ENCODE measurements at regions not wholly inside any gene's neighbourhood (a gene's known extent, or its start where the extent isn't known, plus 50 kb on each side); places are given as distances from the start of the nearest gene placed in this dataset.
A peak's percentile ranks its signal among the peaks of the same experiment; 100 is the strongest.
"Not testable (repeated sequence)": the region's sequence is repeated elsewhere in the genome, so short reads cannot be mapped to it uniquely, and the experiment has no call there.

DNA sequence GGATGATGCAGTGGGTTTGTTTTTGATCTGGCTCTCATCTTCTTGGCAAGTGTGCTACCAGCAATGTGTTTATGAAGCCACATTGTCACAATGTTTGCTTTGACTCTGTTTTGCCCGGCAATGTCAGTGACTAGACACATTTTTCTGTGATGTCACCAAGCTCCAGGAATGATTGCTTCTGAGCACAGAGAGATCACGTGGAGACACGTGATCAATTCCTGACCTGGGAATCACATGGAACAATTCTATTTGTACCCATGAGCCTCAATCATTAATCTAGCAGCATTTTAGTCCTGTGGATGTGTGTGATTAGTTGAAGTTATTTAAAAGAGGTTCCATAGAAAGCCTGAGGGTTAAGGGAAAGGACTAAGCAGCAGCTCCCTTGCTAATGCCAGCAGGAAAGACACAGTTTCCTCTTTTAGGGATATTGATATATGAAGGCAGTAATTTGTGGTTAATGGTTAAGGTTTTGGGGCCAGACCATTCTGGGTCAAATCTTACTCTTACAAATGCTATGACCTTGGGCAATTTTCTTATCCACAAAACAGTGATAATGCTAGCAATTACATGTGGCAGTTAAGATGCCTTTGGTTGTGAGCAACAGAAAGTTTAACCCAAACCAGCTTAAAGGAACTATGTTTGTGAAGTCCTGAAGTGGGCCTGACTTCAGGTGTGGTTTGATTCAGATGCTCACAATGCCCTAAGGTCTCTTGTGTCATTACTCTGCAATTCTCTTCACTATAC, 59.0 kb downstream of the FASLG start:
- DNase-seq (ENCODE audit: low read depth), result no peak

DNA sequence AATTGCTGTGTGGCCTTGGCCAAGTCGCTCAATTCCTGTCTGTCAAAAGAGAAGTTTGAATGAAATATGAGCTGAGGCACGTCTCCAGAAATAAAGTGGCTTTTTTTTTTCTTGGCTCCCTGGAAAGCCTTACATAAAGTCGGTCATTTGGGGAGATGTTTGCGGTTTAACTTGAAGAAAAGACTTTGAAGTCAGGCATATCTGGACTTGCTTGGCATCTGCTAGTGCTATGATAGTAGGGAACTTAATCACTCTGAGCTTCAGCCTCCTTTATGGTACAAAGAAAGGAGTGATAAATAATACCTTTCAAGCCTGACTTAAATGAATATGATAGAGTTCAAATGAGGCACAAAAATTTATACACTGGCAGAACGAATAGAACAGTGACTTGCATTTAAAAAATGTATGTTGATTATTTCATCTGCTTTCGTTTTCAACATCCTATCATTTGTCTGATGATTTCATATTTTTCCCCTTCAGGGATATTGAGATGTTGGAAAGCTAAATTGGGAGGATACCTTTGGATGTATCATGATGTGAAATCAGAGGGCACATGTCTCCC, 60.2 kb downstream of the FASLG start:
- no peak for DNase-seq (ENCODE audit: low read depth)

- DNase-seq (ENCODE audit: low read depth), result peak; percentile 34
Observed at GRCh38 chr1:172719694-172720138, 60.8 kb downstream of the FASLG start.

DNA sequence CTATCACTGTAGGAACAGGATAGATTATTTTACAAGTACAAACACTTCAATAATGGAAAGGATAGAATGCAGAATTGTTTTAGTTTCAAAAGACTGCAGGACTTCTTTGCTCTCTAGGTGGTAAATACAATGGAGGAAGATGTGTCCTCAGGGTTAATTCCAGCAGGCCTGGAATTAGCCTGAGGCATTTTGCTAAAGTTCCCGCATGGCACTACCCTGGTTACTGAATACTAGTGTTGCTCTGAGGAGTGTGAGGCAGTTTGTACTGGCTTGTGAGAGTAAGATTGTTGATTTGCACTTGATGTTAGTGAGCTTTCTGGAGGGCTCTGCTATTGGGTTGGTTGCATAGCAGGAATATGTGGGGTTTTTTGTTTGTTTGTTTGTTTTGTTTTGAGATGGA, 61.4 kb downstream of the FASLG start:
- DNase-seq (ENCODE audit: low read depth), result no peak

DNA sequence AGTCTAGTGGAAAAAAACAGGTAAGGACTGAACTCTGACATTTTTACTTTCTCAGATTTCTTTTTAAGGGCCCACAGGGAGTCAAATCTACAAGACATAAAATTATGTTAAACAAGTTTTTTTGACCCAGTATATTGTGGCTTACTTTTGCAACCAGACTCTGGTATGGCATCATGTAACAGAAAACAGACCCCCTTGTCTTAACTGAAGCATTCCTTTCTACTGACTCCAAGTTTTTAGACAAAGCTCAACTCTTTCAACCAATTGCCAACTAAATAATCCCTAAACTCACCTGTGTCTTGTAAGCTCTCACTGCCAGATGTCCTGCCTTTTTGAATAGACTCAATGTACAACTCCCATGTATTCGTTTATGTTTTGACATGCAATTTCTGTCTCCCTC, 64.3 kb downstream of the FASLG start:
- no peak for DNase-seq (ENCODE audit: low read depth)

DNA sequence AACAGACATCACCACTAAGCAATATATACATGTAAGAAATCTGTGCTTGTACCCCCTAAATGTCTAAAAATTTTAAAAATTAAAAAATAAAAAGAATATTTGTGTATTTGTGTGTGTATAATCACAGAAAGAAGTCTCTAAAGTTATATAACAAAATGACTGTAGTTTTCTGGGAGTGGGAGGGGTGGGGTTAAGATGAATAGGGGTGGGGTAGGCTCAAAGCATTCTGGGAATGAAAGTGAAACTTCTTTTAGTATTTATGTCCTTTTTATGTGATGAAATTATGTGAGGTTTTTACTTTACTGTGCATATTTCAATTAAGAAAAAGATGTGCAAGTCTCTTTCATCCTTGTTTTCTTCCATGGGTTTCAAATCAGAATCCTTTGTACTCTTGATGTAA, 65.3 kb downstream of the FASLG start:
- no peak for DNase-seq (ENCODE audit: low read depth)

DNA sequence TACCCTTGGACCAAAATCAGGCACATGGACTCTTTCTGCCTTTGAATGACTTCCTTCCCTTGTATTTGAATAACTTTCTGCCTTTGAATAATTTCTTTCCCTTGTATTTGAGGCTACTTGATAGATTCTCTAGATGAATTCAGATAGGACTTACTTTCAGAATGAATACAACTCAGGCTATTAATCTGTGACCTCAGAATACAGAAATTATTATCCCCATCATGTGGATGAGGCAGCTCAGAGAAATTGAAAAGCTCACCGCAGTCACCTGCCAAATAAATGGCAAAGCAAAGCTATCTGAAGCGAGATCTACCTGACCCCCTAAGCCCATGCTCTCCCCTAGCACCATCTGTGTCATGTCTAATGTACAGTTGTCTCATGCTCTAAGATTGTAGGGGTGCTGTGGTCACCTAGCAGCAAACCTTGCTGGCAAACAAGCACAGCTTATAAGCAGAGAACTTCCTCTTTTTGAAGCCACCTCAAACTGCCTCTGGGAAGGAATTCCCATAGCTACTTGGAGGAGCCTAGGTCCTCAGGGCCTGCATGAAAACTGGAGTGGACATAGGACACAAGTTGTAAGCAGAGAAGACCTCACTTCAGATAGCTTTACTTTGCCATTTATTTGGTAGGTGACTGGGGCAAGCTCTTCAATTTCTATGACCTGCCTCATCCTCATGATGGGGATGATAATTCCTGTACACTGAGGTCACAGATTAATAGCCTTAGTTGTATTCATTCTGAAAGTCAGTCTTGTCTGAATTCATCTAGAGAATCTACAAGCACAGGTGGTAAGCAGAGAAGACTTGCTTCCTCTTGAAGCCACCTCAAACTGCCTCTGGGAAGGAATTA, 66.1 kb downstream of the FASLG start:
- no peak for DNase-seq (ENCODE audit: low read depth)

DNA sequence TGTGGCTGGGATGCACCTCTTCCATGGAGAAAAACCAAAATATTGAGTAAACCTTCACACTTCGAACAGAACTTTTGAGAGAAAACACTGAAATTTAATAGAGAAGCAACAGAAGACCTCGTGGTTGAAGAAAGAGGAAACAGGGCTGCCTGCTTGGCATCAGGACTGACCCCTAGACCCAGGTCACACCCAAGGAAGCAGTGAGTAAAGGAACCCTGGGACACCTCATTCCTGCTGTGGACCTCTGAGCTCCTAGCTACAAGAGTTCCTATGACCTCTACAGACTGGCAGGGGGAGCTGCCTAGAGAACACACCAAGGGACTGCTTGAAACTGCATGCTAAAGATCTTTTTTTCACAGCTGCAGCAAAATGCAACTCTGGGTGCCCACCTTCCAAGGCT, 67.8 kb downstream of the FASLG start:
- DNase-seq (ENCODE audit: low read depth), result no peak

DNA sequence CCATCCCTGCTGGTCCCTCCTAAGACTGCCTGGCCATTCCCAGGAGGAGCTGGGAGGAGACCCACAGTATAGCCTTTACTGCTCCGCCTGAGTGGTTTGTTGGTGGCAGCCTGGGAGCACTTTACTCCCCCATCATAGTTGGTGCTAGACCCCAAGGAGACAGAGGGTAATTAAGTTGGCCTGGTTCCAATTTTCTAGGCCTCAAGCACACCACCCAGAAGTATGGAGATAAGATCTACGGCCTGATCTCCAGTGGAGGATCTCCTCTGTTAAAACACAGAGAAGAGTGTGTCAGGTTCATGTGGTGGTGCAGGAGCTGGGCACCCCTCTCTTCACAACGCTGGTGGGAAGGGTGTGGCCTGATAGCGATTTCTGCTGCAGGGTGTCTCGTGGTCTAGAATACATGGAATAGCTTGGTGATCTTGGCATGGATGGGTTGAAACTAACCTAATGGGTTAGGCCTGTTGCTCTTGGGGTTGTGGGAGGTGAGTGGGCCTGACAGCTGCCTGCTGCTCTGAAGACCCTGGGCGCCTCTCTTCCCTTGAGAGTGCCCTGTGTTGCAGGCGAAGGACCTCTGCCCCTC, 68.5 kb downstream of the FASLG start:
- DNase-seq (ENCODE audit: low read depth), result no peak

DNA sequence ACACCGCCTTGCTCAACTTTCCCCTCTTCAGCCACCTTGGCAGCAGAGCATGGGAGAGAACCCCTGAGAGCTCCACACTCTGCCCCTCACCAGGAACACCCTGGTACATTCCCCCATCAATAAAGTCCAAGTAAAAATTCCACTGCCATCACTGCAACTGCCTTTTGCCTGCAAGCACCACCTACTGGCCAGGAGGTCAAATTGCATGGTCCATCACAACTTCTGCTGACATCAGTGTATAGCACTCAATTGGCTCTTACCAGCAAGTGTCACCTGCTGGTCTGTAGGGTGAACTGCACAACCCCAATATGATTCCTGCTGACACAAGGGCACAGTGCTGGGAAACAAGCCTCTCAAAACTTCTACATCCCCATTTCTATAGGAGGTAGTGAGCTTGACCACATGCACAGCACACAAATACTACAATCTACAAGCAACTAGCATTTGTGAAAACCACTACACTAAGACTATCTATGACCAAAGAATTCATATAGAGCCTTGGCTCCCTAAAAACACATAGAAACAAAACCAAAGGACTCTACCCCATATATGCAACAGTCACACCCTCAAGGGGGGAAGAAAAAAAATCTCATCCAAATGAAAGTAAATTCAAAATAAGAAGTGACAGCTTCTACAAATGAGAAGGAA, 69.2 kb downstream of the FASLG start:
- no peak for DNase-seq (ENCODE audit: low read depth)

GRCh38 chr1:172728705-172729104, 69.8 kb downstream of the FASLG start:
- not testable (repeated sequence) for DNase-seq (ENCODE audit: low read depth)

DNA sequence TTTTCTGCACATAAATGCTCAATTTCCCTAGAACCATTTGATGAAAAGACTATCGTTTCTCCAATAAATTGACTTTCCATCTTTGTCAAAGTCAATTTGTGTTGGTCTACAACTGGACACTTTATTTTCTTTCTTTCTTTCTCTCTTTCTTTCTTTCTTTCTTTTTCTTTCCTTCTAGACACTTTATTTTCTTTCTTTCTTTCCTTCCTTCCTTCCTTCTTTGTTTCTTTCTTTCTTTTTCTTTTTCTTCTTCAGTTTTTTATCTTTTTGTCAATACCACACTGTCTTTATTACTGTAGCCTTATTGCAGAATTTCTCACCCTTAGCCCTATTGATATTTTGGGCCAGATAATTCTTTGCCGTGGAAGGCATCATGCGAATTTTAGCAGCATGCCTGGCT, 73.5 kb downstream of the FASLG start:
- no peak for DNase-seq (ENCODE audit: low read depth)

DNA sequence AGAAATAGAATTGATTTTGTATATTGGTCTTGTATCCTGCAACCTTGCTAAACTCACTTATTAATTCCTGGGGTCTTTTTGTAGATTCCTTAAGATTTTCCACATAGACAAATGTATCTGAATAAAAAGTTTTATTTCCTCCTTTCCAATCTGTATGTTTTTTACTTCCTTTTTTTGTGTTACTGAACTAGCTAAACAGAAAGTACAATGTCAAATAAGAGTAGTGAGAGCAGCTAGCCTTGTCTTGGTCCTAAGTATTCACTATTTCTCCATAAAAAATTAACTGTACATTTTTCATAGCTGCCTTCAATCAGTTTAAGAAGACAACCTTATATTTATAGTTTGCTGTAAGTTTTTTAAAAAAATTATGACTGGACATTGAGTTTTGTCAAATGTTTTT, 74.9 kb downstream of the FASLG start:
- DNase-seq (ENCODE audit: low read depth), result no peak

DNA sequence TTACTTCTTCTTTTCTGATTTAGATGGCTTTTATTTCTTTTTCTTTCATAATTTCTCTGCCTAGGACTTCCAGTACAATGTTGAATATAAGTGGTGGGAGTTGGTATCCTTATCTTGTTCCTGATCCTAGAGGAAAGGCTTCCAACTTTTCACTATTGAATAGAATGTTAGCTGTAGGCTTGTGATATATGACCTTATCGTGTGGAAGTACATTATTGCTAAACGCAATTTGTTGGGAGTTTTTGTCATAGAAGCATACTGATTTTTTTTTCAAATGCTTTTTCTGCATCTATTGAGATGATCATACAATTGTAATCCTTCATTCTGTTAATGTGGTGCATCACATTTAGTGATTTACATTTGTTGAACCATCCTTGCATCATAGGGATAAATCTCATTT, 79.5 kb downstream of the FASLG start:
- no peak for DNase-seq (ENCODE audit: low read depth)

DNA sequence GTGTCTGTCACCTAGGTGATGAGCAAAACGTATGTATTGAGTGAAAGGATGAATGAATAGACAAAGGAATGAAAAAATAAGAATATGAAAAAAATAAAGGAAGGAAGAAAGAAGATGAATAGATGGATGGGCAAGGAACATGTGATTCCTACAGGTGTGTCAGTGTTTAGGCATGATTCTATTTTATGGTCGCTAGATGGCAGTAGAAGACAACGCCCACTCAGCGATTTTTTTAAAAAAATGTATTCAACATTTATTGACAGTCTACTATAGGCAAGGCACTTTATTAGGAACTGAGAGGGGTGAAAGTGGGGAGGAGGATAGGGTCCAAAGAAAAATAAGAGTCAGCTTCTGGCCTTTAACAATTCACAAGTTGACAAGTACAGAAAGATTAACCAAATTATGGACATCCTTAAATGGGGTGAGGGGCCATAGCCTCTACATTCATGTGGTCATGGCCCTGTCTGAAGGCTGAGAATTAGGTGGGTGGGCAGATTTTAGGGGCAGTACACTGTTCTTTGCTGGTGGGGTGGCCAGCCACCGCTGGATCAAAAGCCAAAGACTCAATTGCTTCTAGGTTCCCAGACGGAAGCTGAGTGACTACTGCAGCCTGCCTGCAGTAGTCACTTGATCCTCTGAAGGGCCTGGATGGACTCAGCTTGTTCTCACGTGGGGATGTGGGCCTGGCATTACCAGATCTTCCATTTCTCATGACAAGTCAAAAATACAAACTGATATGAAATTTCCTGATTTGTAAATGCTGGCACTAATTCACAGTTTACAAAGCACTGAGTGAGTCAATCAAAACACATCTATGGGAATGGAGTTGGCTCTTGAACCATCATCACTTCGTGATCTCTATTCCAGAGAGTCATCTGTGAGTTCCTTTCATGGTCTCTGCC, 83.9 kb downstream of the FASLG start:
- DNase-seq (ENCODE audit: low read depth), result no peak

- DNase-seq (ENCODE audit: low read depth), result peak; percentile 75
Observed at GRCh38 chr1:172745014-172745413, 86.1 kb downstream of the FASLG start.

- DNase-seq (ENCODE audit: low read depth), result peak; percentile 92
Observed at GRCh38 chr1:172746091-172746949, 87.4 kb downstream of the FASLG start.

DNA sequence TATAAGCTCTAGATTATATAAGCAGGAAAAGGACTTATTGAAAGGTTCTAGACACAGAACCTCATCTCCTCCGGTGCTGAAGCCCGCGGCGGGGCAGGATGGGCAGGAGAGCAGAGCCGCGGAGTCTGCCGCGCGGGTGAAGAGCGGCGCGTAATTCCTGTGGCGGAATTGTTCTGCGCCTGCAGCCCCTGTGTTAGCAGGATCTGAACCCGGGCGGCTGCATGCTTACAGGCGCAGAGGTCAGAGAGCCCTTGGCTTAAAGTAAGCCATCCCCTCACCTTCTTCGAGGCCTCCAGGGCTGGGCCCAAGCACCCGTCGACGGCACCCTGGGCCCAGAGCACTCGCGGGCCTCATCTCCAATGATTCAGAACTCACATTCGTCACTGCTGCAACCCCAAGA, 89.3 kb downstream of the FASLG start:
- no peak for DNase-seq (ENCODE audit: low read depth)

DNA sequence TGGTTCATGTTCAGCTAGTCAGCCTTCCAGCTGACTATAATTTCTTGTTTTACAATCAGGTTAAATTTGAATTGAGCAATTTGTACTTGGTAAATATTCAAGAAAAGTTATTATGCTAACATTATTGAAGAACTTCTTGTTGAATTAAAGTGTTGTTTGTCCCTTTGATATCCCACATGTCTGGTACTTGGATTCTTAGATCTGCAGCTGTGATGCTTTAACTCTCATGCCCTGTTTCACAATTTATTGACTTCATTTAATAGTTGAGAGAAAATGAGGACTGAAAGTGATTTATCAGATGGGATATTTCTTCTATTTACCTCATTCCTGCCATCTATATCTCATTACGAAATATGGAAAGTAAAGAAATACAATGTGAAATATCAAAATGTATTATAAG, 92.8 kb downstream of the FASLG start:
- no peak for DNase-seq (ENCODE audit: low read depth)

GRCh38 chr1:172753964-172754363, 95.1 kb downstream of the FASLG start:
- DNase-seq (ENCODE audit: low read depth), result no peak

All from fibroblast of gingiva (primary cell).